ENCODE measurements at regions not wholly inside any gene's neighbourhood (a gene's known extent, or its start where the extent isn't known, plus 50 kb on each side); places are given as distances from the start of the nearest gene placed in this dataset.

DNA sequence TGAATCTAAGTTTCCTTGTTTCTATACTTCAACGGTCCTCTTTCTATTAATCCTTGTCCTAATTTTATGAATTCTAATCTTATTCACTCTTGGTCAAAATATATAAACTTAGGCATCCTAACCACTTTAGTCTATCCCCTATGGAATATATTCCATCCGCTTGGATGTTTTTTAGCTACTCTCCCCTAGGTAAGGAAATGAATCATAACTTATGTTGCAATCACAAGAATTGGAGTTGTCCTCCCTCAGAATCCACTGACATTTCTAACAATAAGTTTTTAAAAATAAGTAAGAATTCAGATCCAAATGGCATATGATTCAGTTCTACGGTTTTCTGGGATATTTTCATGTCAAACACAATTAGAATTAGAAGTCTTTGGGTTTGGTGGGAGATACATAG is 1081.6 kb downstream of the SORCS1 start:
- no peaks in the 10 kb centered on the region for H3K9me3 ChIP-seq
- ChIA-PET POLR2A (no interaction called here), CTCF (no interaction called here)

DNA sequence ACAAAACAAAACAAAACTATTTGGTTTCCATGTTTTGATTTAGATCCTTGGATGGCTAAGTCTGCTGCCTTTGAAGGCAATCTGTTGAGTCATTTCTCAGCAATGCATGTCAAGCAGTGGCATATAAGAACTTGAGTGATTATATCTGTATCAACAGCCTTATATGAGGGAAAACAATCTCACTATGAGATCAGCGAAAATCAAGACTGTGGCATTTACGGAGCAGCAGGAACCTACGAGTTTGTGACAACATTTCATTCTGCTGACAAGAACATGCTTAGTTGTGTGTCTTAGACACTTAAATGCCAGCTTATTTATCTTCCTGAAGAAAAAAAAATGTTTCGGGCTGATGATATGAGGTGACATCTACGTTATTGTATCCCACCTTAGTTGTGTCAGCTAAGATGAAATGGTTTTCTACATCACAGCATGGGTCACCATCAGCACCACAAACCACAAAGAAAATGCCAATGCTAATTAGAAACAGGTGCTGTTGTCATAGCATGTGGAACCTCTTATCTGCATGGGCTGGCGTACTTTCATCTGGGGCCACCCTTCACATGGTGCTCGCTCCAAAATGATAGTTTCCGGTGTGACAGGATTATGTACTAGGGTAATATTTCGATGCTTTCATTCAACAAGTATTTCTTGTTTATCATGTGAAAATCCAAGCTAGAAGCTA is 1085.5 kb downstream of the SORCS1 start:
- Mint-ChIP-seq H3K27me3 (no peaks in the 10 kb centered on the region), H3K36me3 (no peaks in the 10 kb centered on the region), H3K27ac (no peak overlapping the region), H3K9me3 (peaks cover 3 to 4% (median 4%) of the 10 kb centered on the region in 3 donors), H3K4me1 (no peaks in the 10 kb centered on the region), H3K4me3 (no peak overlapping the region)
- no peak for ATAC-seq (replicated peaks in 1 of 4)
- no peaks in the 10 kb centered on the region for H3K27me3 ChIP-seq (replicated peaks in 1 of 2; ENCODE audit: control insufficient read depth in 2 of 2, extremely low read depth in 1 of 2, insufficient read depth in 2 of 2, low read length in 1 of 2)
- H3K4me1 ChIP-seq (ENCODE audit: control insufficient read depth in 1 of 2, extremely low read depth in 1 of 2, insufficient read depth in 2 of 2, low read length in 2 of 2), result no peaks in the 10 kb centered on the region
- no peaks in the 10 kb centered on the region for H3K36me3 ChIP-seq (ENCODE audit: control insufficient read depth in 2 of 2, extremely low read depth in 1 of 2, insufficient read depth in 1 of 2, low read length in 1 of 2)
- ChIA-PET POLR2A (no interaction called here), CTCF (no interaction called here)
- no peak for DNase-seq
- no peak overlapping the region for H3K27ac ChIP-seq (ENCODE audit: low read length)
- 78% methylated on average over 6 of the region's 9 CpGs for WGBS (ENCODE audit: insufficient coverage)
- H3K4me3 ChIP-seq (ENCODE audit: control insufficient read depth in 1 of 2, extremely low read depth in 1 of 2, low read length in 1 of 2), result no peak overlapping the region
- H3K9me3 ChIP-seq, result no peaks in the 10 kb centered on the region

More for the DNA sequence above, 1081.6 kb downstream of the SORCS1 start:
- no peaks in the 10 kb centered on the region for H3K36me3 ChIP-seq (ENCODE audit: control insufficient read depth in 2 of 2, extremely low read depth in 1 of 2, insufficient read depth in 1 of 2, low read length in 1 of 2)
- no peak overlapping the region for H3K4me3 ChIP-seq (ENCODE audit: control insufficient read depth in 1 of 2, extremely low read depth in 1 of 2, low read length in 1 of 2)
- H3K27ac Mint-ChIP-seq, result no peak overlapping the region
- DNase-seq (no peak), ATAC-seq (replicated peaks in 1 of 4) (no peak)
- peaks cover 0 to 10% (median 8%) of the 10 kb centered on the region in 3 donors for H3K9me3 Mint-ChIP-seq
- H3K27me3 ChIP-seq (replicated peaks in 1 of 2; ENCODE audit: control insufficient read depth in 2 of 2, extremely low read depth in 1 of 2, insufficient read depth in 2 of 2, low read length in 1 of 2), result no peaks in the 10 kb centered on the region
- no peak overlapping the region for H3K27ac ChIP-seq (ENCODE audit: low read length)
- H3K36me3 Mint-ChIP-seq, result no peaks in the 10 kb centered on the region
- no peaks in the 10 kb centered on the region for H3K27me3 Mint-ChIP-seq
- no peaks in the 10 kb centered on the region for H3K4me1 ChIP-seq (ENCODE audit: control insufficient read depth in 1 of 2, extremely low read depth in 1 of 2, insufficient read depth in 2 of 2, low read length in 2 of 2)
- WGBS (ENCODE audit: insufficient coverage), result no CpG with 5 or more reads among the region's 3 CpGs
- no peak overlapping the region for H3K4me3 Mint-ChIP-seq
- H3K4me1 Mint-ChIP-seq, result no peaks in the 10 kb centered on the region

DNA sequence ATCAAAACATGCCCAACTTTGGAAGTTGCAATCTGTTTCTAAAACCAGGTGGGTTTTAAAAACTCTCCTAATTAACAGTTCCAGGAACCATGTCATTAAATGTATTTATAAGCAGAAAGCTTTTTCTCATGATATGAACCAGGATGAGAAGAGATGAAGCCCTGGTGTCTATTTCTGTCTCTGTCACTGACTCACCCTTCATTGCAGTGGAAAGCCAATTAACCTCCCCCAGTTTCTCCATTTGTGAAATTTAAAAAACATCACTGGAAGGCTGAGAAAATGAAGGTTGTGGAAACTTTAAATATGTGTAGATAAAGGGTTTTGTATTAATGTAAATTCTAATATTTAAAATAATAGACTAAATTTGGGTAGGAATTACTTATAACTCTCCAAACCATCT is 1088.0 kb downstream of the SORCS1 start:
- H3K4me1 Mint-ChIP-seq, result no peaks in the 10 kb centered on the region

DNA sequence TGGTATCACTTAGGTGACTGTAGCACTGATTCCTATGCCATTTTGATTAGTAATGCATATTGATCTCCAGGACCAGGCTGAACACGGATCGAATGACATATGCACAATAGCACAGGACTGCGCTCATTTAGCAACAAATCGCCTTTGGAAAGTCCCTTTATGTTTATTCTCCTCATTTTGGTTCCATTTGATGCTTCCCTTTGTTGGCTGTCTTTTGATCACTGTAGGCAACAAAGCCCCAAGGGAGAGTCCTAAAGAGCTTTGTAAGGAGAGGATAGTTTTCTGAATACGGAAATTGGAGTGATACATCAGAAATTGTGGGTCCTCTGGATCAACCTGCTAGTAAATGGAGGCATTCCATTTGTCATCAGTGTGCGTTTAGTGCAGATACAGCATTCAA is 1111.4 kb downstream of the SORCS1 start:
- ChIA-PET POLR2A (no interaction called here), CTCF (no interaction called here)
- Mint-ChIP-seq H3K36me3 (no peaks in the 10 kb centered on the region), H3K27me3 (no peaks in the 10 kb centered on the region), H3K4me1 (no peaks in the 10 kb centered on the region), H3K9me3 (peaks cover 2 to 20% (median 4%) of the 10 kb centered on the region in 3 donors), H3K27ac (no peak overlapping the region), H3K4me3 (no peak overlapping the region)
- ATAC-seq (replicated peaks in 1 of 4), result no peak
- no peaks in the 10 kb centered on the region for H3K36me3 ChIP-seq (ENCODE audit: control insufficient read depth in 2 of 2, extremely low read depth in 1 of 2, insufficient read depth in 1 of 2, low read length in 1 of 2)
- no peaks in the 10 kb centered on the region for H3K9me3 ChIP-seq
- WGBS (ENCODE audit: insufficient coverage), result 71% methylated on average over 5 of the region's 6 CpGs
- no peaks in the 10 kb centered on the region for H3K27me3 ChIP-seq (replicated peaks in 1 of 2; ENCODE audit: control insufficient read depth in 2 of 2, extremely low read depth in 1 of 2, insufficient read depth in 2 of 2, low read length in 1 of 2)
- DNase-seq, result no peak
- H3K27ac ChIP-seq (ENCODE audit: low read length), result no peak overlapping the region
- H3K4me3 ChIP-seq (ENCODE audit: control insufficient read depth in 1 of 2, extremely low read depth in 1 of 2, low read length in 1 of 2), result no peak overlapping the region
- no peaks in the 10 kb centered on the region for H3K4me1 ChIP-seq (ENCODE audit: control insufficient read depth in 1 of 2, extremely low read depth in 1 of 2, insufficient read depth in 2 of 2, low read length in 2 of 2)

More for the DNA sequence above, 1088.0 kb downstream of the SORCS1 start:
- no peak overlapping the region for H3K4me3 Mint-ChIP-seq
- Histone ChIP-seq H3K27ac (ENCODE audit: low read length) (no peak overlapping the region), H3K9me3 (no peaks in the 10 kb centered on the region), H3K36me3 (ENCODE audit: control insufficient read depth in 2 of 2, extremely low read depth in 1 of 2, insufficient read depth in 1 of 2, low read length in 1 of 2) (no peaks in the 10 kb centered on the region), H3K4me1 (ENCODE audit: control insufficient read depth in 1 of 2, extremely low read depth in 1 of 2, insufficient read depth in 2 of 2, low read length in 2 of 2) (no peaks in the 10 kb centered on the region), H3K27me3 (replicated peaks in 1 of 2; ENCODE audit: control insufficient read depth in 2 of 2, extremely low read depth in 1 of 2, insufficient read depth in 2 of 2, low read length in 1 of 2) (no peaks in the 10 kb centered on the region), H3K4me3 (ENCODE audit: control insufficient read depth in 1 of 2, extremely low read depth in 1 of 2, low read length in 1 of 2) (no peak overlapping the region)
- CTCF ChIA-PET, result no interaction called here
- peaks cover 3 to 12% (median 8%) of the 10 kb centered on the region in 3 donors for H3K9me3 Mint-ChIP-seq
- ATAC-seq (replicated peaks in 1 of 4) (no peak), DNase-seq (no peak)
- no peak overlapping the region for H3K27ac Mint-ChIP-seq
- POLR2A ChIA-PET, result no interaction called here
- no peaks in the 10 kb centered on the region for H3K36me3 Mint-ChIP-seq
- H3K27me3 Mint-ChIP-seq, result no peaks in the 10 kb centered on the region

DNA sequence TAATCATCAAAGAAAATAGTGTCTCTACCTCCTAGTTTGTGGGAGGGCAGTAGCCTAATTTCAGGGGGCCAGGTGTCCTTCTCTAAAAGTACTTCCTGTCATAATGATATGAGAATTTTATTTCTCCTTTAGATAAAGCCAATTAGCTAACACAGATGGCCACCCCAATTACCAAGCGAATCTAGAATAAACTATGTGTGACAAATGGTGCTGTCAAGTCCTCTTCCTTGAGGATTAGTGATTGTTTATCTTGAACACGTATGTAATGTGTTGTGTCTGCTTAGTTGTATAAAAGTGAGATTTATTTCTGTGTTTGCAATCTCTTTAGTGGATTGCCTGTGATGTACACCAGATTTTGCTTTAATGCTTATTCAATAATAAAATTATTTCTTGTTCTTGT is 1120.0 kb downstream of the SORCS1 start:
- H3K4me3 Mint-ChIP-seq, result no peak overlapping the region
- Histone ChIP-seq H3K27me3 (replicated peaks in 1 of 2; ENCODE audit: control insufficient read depth in 2 of 2, extremely low read depth in 1 of 2, insufficient read depth in 2 of 2, low read length in 1 of 2) (no peaks in the 10 kb centered on the region), H3K9me3 (no peaks in the 10 kb centered on the region), H3K27ac (ENCODE audit: low read length) (no peak overlapping the region), H3K4me1 (ENCODE audit: control insufficient read depth in 1 of 2, extremely low read depth in 1 of 2, insufficient read depth in 2 of 2, low read length in 2 of 2) (no peaks in the 10 kb centered on the region), H3K4me3 (ENCODE audit: control insufficient read depth in 1 of 2, extremely low read depth in 1 of 2, low read length in 1 of 2) (no peak overlapping the region), H3K36me3 (ENCODE audit: control insufficient read depth in 2 of 2, extremely low read depth in 1 of 2, insufficient read depth in 1 of 2, low read length in 1 of 2) (no peaks in the 10 kb centered on the region)
- H3K9me3 Mint-ChIP-seq, result peaks cover 8 to 14% (median 9%) of the 10 kb centered on the region in 3 donors
- ChIA-PET CTCF (interaction anchor here in 1 of 2 donors (0.6 kb wide), 1 partner anchor 94 kb away, joined by 4 read pairs; no protein-coding TSS in a partner anchor), POLR2A (no interaction called here)
- no peak for ATAC-seq (replicated peaks in 1 of 4)
- no peaks in the 10 kb centered on the region for H3K27me3 Mint-ChIP-seq
- H3K4me1 Mint-ChIP-seq, result no peaks in the 10 kb centered on the region
- H3K36me3 Mint-ChIP-seq, result no peaks in the 10 kb centered on the region
- H3K27ac Mint-ChIP-seq, result no peak overlapping the region
- DNase-seq, result no peak
- WGBS (ENCODE audit: insufficient coverage), result no CpG with 5 or more reads among the region's 2 CpGs

DNA sequence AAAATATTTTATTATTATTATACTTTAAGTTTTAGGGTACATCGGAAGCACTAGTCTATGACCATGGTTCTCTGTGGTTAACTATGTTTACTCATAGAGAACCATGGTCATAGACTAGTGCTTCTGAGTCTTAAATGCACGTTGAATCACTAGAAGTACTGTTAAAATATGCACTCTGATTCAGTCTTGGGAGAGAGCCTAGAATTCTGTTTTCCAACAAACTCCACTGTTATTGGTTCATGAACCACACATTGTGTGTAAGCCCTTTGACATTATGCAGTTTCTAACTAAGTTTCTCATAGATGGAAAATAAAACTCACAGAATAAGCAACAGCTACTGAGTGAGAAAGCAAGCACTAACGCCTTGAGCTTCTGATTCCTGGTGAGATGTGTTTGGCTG is 1120.6 kb downstream of the SORCS1 start:
- POLR2A ChIA-PET, result no interaction called here
- no peaks in the 10 kb centered on the region for H3K36me3 Mint-ChIP-seq
- Histone ChIP-seq H3K4me1 (ENCODE audit: control insufficient read depth in 1 of 2, extremely low read depth in 1 of 2, insufficient read depth in 2 of 2, low read length in 2 of 2) (no peaks in the 10 kb centered on the region), H3K9me3 (no peaks in the 10 kb centered on the region), H3K27me3 (replicated peaks in 1 of 2; ENCODE audit: control insufficient read depth in 2 of 2, extremely low read depth in 1 of 2, insufficient read depth in 2 of 2, low read length in 1 of 2) (no peaks in the 10 kb centered on the region), H3K36me3 (ENCODE audit: control insufficient read depth in 2 of 2, extremely low read depth in 1 of 2, insufficient read depth in 1 of 2, low read length in 1 of 2) (no peaks in the 10 kb centered on the region), H3K27ac (ENCODE audit: low read length) (no peak overlapping the region), H3K4me3 (ENCODE audit: control insufficient read depth in 1 of 2, extremely low read depth in 1 of 2, low read length in 1 of 2) (no peak overlapping the region)
- DNase-seq (no peak), ATAC-seq (replicated peaks in 1 of 4) (no peak)
- no peak overlapping the region for H3K27ac Mint-ChIP-seq
- WGBS (ENCODE audit: insufficient coverage), result 17% methylated on average over 1 of the region's 3 CpGs
- H3K9me3 Mint-ChIP-seq, result peaks cover 8 to 14% (median 9%) of the 10 kb centered on the region in 3 donors
- no peaks in the 10 kb centered on the region for H3K27me3 Mint-ChIP-seq
- CTCF ChIA-PET, result no interaction called here
- no peaks in the 10 kb centered on the region for H3K4me1 Mint-ChIP-seq
- no peak overlapping the region for H3K4me3 Mint-ChIP-seq

DNA sequence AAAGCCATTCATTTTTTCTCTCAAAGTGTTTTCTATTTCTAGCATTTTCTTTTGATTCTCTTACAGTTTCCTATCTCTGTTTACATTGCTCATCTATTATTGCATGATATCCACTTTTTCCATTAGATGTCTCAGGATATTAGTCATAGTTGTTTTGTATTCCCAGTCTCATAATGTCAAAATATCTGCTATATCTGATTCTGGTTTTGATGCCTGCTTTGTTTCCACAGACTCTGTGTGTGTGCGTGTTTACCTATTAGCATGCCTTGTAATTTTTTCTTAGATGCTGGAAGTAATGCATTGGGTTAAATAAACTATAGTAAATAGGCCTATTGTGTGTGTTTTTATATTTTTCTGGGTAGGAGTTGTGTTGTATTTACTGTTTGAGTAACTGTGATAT is 1126.3 kb downstream of the SORCS1 start:
- H3K4me1 ChIP-seq (ENCODE audit: control insufficient read depth in 1 of 2, extremely low read depth in 1 of 2, insufficient read depth in 2 of 2, low read length in 2 of 2), result no peaks in the 10 kb centered on the region
- Mint-ChIP-seq H3K4me1 (no peaks in the 10 kb centered on the region), H3K27me3 (no peaks in the 10 kb centered on the region), H3K9me3 (peaks cover 8 to 27% (median 10%) of the 10 kb centered on the region in 3 donors), H3K36me3 (no peaks in the 10 kb centered on the region), H3K4me3 (no peak overlapping the region), H3K27ac (no peak overlapping the region)
- no CpG with 5 or more reads among the region's 1 CpG for WGBS (ENCODE audit: insufficient coverage)
- no peak overlapping the region for H3K4me3 ChIP-seq (ENCODE audit: control insufficient read depth in 1 of 2, extremely low read depth in 1 of 2, low read length in 1 of 2)
- no peak for DNase-seq
- ChIA-PET POLR2A (no interaction called here), CTCF (no interaction called here)
- H3K36me3 ChIP-seq (ENCODE audit: control insufficient read depth in 2 of 2, extremely low read depth in 1 of 2, insufficient read depth in 1 of 2, low read length in 1 of 2), result no peaks in the 10 kb centered on the region
- ATAC-seq (replicated peaks in 1 of 4), result no peak
- H3K27me3 ChIP-seq (replicated peaks in 1 of 2; ENCODE audit: control insufficient read depth in 2 of 2, extremely low read depth in 1 of 2, insufficient read depth in 2 of 2, low read length in 1 of 2), result no peaks in the 10 kb centered on the region
- no peak overlapping the region for H3K27ac ChIP-seq (ENCODE audit: low read length)
- H3K9me3 ChIP-seq, result no peaks in the 10 kb centered on the region
